ENCODE measurements at regions not wholly inside any gene's neighbourhood (a gene's known extent, or its start where the extent isn't known, plus 50 kb on each side); places are given as distances from the start of the nearest gene placed in this dataset.

GRCh38 chr20:57092900-57093530, 173.4 kb downstream of the BMP7 start:
- intact Hi-C loops (cut with micrococcal nuclease), result loop anchor here (1.0 to 2.0 kb wide), 3 partner anchors 239 to 402 kb away; no protein-coding TSS in a partner anchor

More at GRCh38 chr20:57092900-57093530, 173.4 kb downstream of the BMP7 start:
- ChIA-PET RAD21 (ENCODE audit: low non-redundant PET in 1 of 2, low total read pairs in 2 of 2, uncharacterized antibody in 2 of 2, unreplicated experiment in 2 of 2) (no interaction called here), CTCF (interaction anchor here (1.0 kb wide), 1 partner anchor 254 kb away, joined by 3 read pairs; no protein-coding TSS in a partner anchor), POLR2A (no interaction called here)
- no peak for DNase-seq (ENCODE audit: low read depth, low spot score)
- no peaks in the 10 kb centered on the region for H3K9me3 ChIP-seq (ENCODE audit: control insufficient read depth in 1 of 2, insufficient read depth in 1 of 2, low read depth in 1 of 2, low read length in 2 of 2)
- H3K36me3 ChIP-seq (ENCODE audit: control insufficient read depth in 1 of 2, insufficient read depth in 2 of 2, low read length in 2 of 2), result no peaks in the 10 kb centered on the region
- no peaks in the 10 kb centered on the region for H3K79me2 ChIP-seq (ENCODE audit: insufficient read depth, low read length)
- no peak overlapping the region for H3K9ac ChIP-seq (ENCODE audit: low read length)
- H3K4me1 ChIP-seq (ENCODE audit: control insufficient read depth in 1 of 2, insufficient read depth in 2 of 2, low read length in 2 of 2), result peaks cover 0 to 16% of the 10 kb centered on the region in 2 experiments; a peak in 2 of 4 replicates
- no peak overlapping the region for H3K4me2 ChIP-seq (ENCODE audit: low read length)
- H3K27me3 ChIP-seq (ENCODE audit: insufficient read depth, low read length), result no peaks in the 10 kb centered on the region
- no peaks in the 10 kb centered on the region for H3K9me2 ChIP-seq (ENCODE audit: insufficient read depth)
- TF ChIP-seq CBX3 (IDR thresholded peaks at IDR 0.05; ENCODE audit: low read depth), result no peak
- no peak for TF ChIP-seq EZH2phosphoT487 (IDR thresholded peaks at IDR 0.05; ENCODE audit: borderline replicate concordance)
- TF ChIP-seq EGR1 (IDR thresholded peaks at IDR 0.05; ENCODE audit: low read depth), result no peak
- no peak for TF ChIP-seq FOSL1 (IDR thresholded peaks at IDR 0.05; ENCODE audit: low read depth)
- no peak for TF ChIP-seq SP1 (IDR thresholded peaks at IDR 0.05; ENCODE audit: low read depth)
- no peak for TF ChIP-seq POLR2A (IDR thresholded peaks at IDR 0.05; ENCODE audit: borderline replicate concordance, extremely low read depth, insufficient read depth, insufficient read length)
- no peak for TF ChIP-seq TCF7L2 (IDR thresholded peaks at IDR 0.05; ENCODE audit: borderline replicate concordance, extremely low read depth, insufficient read depth, insufficient read length)
- TF ChIP-seq YY1 (IDR thresholded peaks at IDR 0.05; ENCODE audit: extremely low read depth, insufficient replicate concordance, low read depth, low read length), result no peak
- TF ChIP-seq ZNF274 (IDR thresholded peaks at IDR 0.05; ENCODE audit: low read depth, low read length), result no peak
- TF ChIP-seq JUND (IDR thresholded peaks at IDR 0.05), result no peak
- TF ChIP-seq SIN3A (IDR thresholded peaks at IDR 0.05; ENCODE audit: low read depth), result no peak
- no peak for TF ChIP-seq RAD21 (IDR thresholded peaks at IDR 0.05; ENCODE audit: low read depth)
- no peak for TF ChIP-seq EZH2 (IDR thresholded peaks at IDR 0.05)
- no peak for TF ChIP-seq ZBTB33 (IDR thresholded peaks at IDR 0.05; ENCODE audit: extremely low read depth, insufficient replicate concordance, low read length)
- no peak for TF ChIP-seq POLR2AphosphoS5 (IDR thresholded peaks at IDR 0.05; ENCODE audit: low read depth, low read length)
- H3K27ac ChIP-seq (ENCODE audit: low read depth, low read length), result no peak overlapping the region
- no peak for ATAC-seq
- H3K4me3 ChIP-seq (replicated peaks in 1 of 2; ENCODE audit: low read depth in 1 of 2, low read length in 2 of 2), result no peak overlapping the region
- no TSS peak for BruUV-seq (replicated peaks)
- no peaks in the 10 kb centered on the region for H4K20me1 ChIP-seq (ENCODE audit: insufficient read depth)
- no peak overlapping the region for H2AFZ ChIP-seq (ENCODE audit: low read depth, low read length, poor library complexity, severe bottlenecking)
